ENCODE measurements at regions not wholly inside any gene's neighbourhood (a gene's known extent, or its start where the extent isn't known, plus 50 kb on each side); places are given as distances from the start of the nearest gene placed in this dataset.

- no peak for TF ChIP-seq CTCF (IDR thresholded peaks at IDR 0.05)
- TF ChIP-seq POLR2A (IDR thresholded peaks at IDR 0.05; ENCODE audit: low read depth), result no peak
Measured at GRCh38 chr14:71623939-71624338, 308.3 kb upstream of the RGS6 start.

Data from esophagus muscularis mucosa (tissue), 3 donors.